HG03025 (cell line): ENCODE measurements at regions not wholly inside any gene's neighbourhood (a gene's known extent, or its start where the extent isn't known, plus 50 kb on each side); places are given as distances from the start of the nearest gene placed in this dataset.

ENCODE experiments used
- ATAC-seq: cut with Tn5 transposase; IDR thresholded peaks from one replicate; pipeline ENCODE4 v1.9.1; 2021; ENCODE audit warnings: mild to moderate bottlenecking, moderate library complexity; ENCODE audit not compliant: unreplicated experiment, low FRiP score

- no peak for ATAC-seq
Measured at GRCh38 chr1:218226005-218226404, 59.1 kb upstream of the RRP15 start.
